ENCODE measurements at regions not wholly inside any gene's neighbourhood (a gene's known extent, or its start where the extent isn't known, plus 50 kb on each side); places are given as distances from the start of the nearest gene placed in this dataset.

DNA sequence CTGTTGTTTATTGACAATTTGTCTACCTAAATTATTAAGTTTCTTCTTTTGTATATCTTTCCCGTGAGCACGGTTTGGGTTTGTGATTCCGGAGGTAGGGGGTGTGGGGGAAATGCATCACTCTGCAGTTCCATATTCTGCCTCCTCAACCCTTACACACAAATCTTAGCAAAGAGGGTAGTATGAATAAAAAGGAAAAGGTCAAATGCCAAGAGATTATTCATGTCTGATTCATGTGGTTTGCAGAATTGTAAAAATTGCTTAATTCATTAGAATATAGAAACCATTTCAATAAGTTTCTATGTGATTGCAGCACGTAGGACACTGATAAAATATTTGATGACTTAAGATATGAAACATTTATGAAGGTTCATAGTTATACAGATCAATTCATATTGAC is 601.9 kb downstream of the SEMA5A start:
- DNase-seq: no peak

DNA sequence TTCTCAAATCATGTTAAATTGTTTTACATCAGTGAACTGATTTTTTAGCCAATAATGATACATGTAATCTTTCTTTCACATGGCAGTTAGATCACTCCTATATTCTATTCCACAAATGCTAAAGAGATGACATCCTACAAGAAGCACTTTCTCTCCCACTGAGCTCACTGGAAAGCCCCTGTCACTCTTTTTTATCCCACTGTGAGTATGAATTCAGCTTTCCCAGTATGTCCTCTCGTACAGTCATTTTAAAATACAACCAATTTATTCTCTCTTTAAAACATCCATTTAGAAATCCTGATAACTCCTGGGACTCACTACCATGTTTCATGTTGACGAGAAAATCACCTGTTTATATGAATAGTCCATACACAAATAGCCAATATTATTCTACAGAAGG is 599.9 kb downstream of the SEMA5A start:
- no peak for DNase-seq

DNA sequence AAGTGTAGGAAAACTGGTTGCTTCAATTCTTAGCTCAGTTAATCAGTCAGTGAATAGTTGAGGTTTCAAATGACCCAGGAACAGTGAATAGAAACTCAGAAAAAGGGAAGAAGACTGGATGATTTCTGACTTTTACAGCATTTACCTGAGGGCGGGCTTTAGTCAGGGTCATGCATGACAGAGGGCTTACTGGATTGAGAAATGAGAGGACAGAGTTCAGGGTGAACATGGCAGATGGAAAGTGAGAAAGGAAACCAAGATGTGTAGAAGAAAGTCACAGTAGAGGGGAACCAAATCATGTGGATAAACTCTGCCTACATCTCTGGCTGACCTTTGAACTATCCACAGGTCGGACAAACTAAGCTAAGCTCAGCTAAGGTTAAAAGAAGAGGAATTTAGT is 596.0 kb downstream of the SEMA5A start:
- no peak for DNase-seq

DNA sequence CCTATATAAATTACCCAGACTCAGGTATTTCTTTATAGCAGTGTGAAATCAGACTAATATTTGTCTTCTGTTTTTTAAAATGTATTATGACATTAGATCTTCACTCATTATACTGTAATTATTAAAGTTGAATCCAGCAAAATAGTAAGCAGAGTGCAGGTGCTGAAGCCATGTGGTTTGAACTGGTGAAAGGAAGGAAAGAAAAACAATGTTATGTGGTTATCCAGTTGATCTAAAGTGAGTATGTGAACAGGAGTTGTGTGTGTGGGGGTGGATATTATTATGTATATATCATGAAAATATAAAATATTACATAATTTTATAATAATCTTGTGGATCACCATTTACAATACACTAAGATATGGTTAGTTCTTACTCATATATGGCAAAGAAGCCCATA is 593.7 kb downstream of the SEMA5A start:
- DNase-seq: no peak

DNA sequence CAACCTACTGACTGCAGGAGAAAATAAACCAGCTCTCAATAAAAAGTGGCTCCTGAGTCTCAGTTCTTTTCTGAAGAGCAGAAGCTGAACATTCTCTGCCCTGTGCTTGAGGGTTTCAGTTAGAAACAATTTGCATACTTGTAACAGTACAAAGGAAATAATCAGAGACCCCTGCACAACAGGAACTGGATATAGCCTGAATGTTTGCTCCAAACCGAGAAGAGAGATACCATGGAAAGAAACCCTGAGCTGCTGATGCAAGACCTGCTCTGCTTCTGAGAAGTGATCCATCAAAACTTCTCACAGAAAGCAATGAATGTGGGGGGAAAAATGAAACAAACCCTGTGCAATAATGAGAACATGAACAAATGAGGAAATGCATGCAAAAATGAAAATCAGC is 592.9 kb downstream of the SEMA5A start:
- no peak for DNase-seq

DNA sequence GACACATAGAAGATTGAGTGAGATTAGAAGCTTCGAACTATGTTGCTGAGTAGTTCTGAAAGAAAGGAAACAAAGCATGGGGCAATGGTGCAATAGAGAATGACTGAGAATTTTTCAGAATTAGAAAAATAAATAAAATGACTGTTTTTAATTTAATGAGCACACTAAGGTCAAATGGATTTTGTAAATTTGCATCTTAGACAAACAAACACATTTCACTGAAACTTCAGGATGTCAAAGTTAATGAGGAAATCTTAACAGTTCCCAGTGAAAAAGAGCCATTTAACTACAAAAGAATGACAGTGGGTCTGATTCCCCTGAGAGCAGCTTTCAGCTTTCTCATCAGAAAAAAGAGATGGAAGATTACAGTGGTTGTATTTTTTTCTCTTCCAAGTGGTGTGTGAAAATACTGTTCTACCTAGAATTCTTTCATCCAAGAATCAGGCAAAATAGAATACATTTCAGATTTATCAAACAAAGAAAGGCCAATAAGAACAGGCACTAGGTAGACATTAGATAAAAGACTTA is 591.9 kb downstream of the SEMA5A start:
- no peak for DNase-seq

DNA sequence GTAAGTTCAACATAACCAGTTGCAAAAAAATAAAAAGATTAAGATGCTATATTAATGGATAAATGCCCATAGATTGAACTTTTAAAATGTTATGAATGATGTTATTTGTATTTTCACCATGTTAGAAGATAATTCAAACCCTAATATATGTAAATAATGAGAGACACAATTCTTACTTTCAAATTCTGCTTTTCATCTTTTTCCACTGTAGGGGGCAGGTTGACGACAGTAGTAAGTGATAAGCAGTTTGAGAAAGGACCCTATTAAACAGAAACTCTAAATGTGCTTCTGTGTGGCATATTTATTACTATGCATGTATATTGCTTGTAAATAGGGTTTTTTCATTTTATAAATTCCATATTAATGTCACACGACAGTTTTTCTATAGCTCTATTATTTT is 591.1 kb downstream of the SEMA5A start:
- DNase-seq: no peak

DNA sequence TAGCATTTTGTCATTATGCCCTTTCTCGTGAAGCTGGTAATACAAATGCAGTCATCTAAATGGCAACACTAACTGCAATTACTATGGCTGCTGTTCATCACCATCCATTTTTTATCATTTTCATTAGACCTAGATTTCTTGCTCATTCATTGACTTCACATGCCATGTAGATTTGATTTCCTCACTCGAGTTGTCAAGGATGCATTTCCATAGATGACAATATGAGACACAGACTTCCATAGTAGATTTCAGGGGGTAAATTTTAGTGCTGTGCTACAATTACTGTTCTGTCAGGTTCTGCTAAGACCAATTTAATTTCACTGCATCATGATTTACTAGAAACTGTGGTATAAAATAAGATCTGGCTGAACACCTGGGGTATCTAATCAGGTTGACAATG is 589.2 kb downstream of the SEMA5A start:
- DNase-seq: no peak

DNA sequence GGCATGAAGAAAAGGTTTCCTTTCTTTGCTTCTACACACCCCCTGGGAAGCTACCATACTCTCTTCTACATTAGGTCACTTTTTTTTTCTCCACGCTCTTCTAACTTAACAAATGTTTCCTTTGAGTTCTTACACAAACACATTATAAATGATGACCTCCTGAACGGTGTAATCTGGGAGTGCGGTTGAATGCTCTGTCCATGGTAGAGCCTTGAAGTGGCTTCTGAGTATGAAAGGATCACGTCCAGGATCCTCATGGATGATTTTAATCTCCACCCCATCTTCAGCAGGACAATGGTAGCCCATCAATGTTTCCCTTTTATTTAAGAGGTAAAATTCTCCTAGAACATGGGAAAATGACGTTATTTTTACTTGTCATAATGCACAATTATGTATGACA is 587.3 kb downstream of the SEMA5A start:
- no peak for DNase-seq

DNA sequence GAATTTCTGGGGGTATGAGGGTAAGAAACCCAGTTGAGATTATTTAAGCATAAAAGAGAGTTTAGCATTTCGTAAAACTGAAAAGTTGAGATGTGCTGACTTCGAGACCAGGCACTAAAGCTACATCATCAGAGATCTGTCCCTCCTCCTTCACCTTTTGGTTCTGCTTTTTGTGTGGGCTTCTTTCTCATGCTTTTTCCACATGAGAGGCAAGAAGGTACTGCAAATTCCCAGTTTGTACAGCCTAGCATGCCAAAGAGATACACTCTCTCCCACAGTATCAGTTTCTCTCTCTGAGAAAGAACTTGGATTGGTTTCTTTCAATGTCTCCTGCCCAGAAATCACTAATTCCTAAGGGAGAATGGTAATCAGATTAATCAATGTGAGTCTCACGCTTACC is 584.7 kb downstream of the SEMA5A start:
- no peak for DNase-seq

DNA sequence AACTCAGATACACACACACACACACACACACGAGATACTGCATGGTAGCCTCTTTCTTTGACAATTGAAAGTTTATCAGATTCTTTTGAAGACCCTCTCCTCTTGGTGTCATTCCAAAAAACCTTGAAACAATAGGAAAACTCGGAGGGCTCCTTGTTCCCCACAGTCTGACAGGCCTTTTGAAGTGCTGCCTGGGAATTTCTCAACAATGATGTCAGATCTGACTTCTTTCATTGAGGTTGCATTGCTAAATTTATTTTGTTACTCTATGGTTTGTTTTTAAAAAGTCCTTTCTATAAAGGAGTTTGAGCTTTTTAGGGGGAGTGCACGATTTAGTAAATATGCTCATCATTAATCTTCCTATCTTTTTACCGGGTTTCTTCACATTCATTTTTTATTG is 583.9 kb downstream of the SEMA5A start:
- no peak for DNase-seq

DNA sequence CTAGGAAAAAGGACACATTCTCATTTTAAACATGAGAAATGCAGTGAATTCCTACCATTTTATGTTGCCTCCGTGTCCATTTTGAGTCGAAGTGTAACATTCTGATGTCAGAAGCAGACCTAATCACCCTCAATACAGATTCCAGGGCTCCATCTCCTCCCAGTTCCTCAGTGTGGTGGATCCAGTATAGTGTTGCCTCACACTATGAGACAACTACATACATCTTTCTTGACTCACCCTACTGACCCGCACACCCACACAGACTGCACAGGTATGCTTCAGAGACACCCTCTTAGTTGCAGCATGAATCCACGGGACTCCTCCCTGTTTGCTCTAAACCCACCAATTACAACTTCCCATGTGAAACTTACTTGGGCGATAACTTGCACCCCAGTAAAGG is 564.9 kb downstream of the SEMA5A start:
- no peak for DNase-seq

DNA sequence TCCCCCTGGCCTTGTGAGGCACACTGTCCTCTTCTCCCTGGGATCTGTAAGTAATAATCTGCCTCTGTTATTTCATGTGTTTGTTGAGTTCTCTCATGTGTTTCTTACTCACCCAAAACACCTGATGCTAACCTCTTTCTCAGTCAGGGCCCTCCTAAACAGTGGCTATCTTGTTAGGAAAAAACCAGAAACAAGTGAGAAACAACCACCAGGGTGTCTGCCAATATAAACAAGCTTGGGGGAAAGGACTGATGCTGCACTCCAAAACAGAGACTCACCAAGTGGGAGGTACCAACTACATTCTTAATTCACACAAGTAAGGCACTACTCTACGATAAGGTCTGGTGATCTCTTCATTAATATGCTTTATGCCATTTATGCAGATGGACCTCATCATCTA is 564.4 kb downstream of the SEMA5A start:
- no peak for DNase-seq

DNA sequence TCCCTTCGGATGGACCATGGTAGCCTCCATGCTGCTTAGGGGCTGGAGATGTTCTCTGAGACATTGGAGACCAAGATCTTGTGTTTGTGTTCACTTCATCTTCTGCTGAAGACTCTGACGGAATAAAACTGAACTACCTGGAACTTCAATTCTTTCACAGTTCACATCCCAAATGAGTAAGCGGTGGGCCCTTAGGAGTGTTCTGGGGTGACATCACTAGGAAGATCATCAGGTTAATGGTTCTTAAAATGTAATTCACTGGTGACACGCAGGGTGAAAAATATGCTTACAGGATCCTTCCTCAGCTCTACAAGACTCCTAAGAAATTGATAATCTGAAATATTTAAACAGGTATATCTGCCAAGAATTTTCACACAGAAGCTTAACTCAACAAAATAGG is 561.5 kb downstream of the SEMA5A start:
- no peak for DNase-seq

Measured in SIG-M5 (cell line).